ENCODE measurements at regions not wholly inside any gene's neighbourhood (a gene's known extent, or its start where the extent isn't known, plus 50 kb on each side); places are given as distances from the start of the nearest gene placed in this dataset.
A peak's percentile ranks its signal among the peaks of the same experiment; 100 is the strongest.
"Not testable (repeated sequence)": the region's sequence is repeated elsewhere in the genome, so short reads cannot be mapped to it uniquely, and the experiment has no call there.

DNA sequence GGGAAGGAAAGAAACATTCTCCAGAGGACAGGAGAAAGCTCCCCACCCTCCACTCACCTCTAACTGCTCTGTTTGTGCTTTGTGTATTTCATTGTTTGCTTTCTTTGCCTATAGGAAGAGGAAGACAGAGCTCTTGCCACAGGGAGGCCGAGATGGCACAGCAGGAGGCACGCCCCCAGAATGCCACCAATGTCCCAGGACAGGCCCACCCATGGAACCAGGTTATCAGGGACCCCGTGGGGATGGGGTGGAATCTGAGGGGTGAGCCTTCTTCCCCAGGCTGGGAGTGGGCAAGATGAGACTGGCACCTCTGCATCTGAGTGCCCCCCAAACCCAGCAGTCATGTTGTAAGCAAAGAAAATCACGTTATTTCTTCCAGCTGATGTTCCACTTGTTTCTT is 155.8 kb downstream of the TBC1D2B start:
- Mint-ChIP-seq H3K9me3 (no peaks in the 10 kb centered on the region), H3K27ac (no peak overlapping the region), H3K4me3 (no peak overlapping the region), H3K4me1 (no peaks in the 10 kb centered on the region), H3K27me3 (ENCODE audit: low read depth in 3 of 3) (peaks cover 0 to 4% (median 0%) of the 10 kb centered on the region in 3 donors), H3K36me3 (no peaks in the 10 kb centered on the region)
- no peak for DNase-seq

DNA sequence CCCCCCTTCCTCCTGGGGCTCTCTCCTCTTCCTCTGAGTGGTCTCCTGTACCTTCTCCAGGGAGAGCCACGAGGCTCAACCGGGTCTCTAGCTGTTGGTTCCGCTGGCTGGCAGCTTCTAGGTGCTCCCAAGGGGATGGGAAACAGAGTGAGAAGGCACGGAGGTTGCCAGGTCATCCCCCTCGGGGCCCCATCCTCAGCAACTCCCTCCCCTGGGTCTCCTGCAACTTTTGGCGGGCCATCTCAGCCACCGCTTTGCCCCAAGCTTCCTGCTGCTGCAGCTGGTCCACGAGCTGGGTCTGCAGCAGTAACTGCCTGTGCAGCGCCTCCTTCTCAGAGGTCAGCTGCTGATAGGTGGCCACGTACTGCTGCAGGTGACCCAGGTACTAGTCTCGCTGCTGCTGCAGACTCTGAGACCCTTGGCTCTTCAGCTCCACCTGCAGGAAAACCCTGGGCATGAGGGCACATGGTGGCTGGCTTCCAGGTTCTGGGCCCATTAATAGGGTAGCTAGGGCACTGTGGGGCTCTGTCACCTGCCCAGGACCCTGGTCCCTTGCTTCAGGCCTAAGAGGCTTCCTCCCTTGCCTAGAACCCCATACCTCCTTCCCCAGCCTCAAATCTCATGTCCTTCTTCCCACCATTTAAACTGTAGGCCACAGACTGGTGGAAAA is 160.4 kb downstream of the TBC1D2B start:
- H3K4me3 Mint-ChIP-seq; H3K27ac Mint-ChIP-seq; H3K9me3 Mint-ChIP-seq; H3K27me3 Mint-ChIP-seq (ENCODE audit: low read depth in 3 of 3); H3K4me1 Mint-ChIP-seq; DNase-seq; H3K36me3 Mint-ChIP-seq: not testable (repeated sequence)

- H3K27me3 Mint-ChIP-seq (ENCODE audit: low read depth in 3 of 3); H3K4me3 Mint-ChIP-seq; H3K36me3 Mint-ChIP-seq; H3K27ac Mint-ChIP-seq; H3K4me1 Mint-ChIP-seq; H3K9me3 Mint-ChIP-seq; DNase-seq: not testable (repeated sequence)
These were observed 161.6 kb downstream of the TBC1D2B start for GRCh38 chr15:77915961-77916330.

- Mint-ChIP-seq H3K4me3 (no peak overlapping the region), H3K27me3 (ENCODE audit: low read depth in 3 of 3) (peaks cover 2 to 7% (median 5%) of the 10 kb centered on the region in 3 donors), H3K9me3 (no peaks in the 10 kb centered on the region), H3K4me1 (no peaks in the 10 kb centered on the region), H3K27ac (no peak overlapping the region), H3K36me3 (no peaks in the 10 kb centered on the region)
- no peak for DNase-seq
These were observed 162.1 kb downstream of the TBC1D2B start for GRCh38 chr15:77915261-77915960.

DNA sequence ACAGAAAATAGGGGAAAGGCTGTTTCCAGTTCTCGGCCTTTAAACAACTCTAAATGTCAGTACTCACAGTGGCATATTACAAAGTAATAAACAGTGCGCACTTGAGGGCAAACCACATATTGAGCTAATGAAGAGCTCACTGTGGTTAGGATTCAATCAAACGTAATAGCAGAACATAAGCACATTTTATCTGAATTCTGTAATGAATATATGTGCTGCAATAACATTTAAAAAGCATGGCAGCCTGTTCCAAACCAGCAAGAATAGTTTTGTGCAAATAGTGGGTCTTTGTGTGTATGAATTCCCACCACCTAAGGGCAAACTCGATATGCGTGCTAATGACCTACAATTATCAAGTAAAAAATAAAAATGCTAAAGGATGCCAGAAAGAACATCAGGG is 163.0 kb downstream of the TBC1D2B start:
- not testable (repeated sequence) for H3K9me3 Mint-ChIP-seq; H3K4me1 Mint-ChIP-seq; H3K27me3 Mint-ChIP-seq (ENCODE audit: low read depth in 3 of 3); DNase-seq; H3K36me3 Mint-ChIP-seq; H3K27ac Mint-ChIP-seq; H3K4me3 Mint-ChIP-seq

- H3K27me3 Mint-ChIP-seq (ENCODE audit: low read depth in 3 of 3); H3K4me1 Mint-ChIP-seq; H3K9me3 Mint-ChIP-seq; H3K36me3 Mint-ChIP-seq: not testable (repeated sequence)
- peak overlapping the region; percentile 80 to 87 (median 85) for H3K4me3 Mint-ChIP-seq
- H3K27ac Mint-ChIP-seq: peak overlapping the region in 3 of 6 donors; percentile 35 to 63 (median 38)
- DNase-seq: peak; percentile 71 to 77 (median 72)
These were observed 167.2 kb downstream of the TBC1D2B start for GRCh38 chr15:77910030-77910911.

- H3K27ac Mint-ChIP-seq: no peak overlapping the region
- H3K36me3 Mint-ChIP-seq: no peaks in the 10 kb centered on the region
- DNase-seq: no peak
- H3K9me3 Mint-ChIP-seq: no peaks in the 10 kb centered on the region
- no peaks in the 10 kb centered on the region for H3K4me1 Mint-ChIP-seq
- H3K4me3 Mint-ChIP-seq: no peak overlapping the region
- H3K27me3 Mint-ChIP-seq (ENCODE audit: low read depth in 3 of 3): peaks cover 5 to 7% (median 6%) of the 10 kb centered on the region in 3 donors
These were observed 168.2 kb downstream of the TBC1D2B start for GRCh38 chr15:77909182-77909940.

DNA sequence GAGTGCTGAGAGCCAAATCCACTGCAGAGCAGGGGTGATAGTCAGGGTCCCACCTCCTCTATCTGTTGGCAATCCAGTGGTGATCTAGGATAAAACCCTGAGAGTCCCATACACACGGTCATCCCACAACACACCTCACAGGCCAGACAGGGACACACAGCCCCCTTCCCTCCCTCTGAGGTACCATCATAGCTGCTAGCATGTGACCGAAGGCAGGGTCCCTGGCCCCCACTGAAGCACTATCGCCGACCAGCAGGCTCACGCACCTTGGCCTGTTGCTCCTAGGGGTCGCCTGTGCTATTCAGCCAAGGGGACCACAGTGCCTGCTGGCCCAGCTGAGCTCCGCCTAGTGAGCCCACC is 168.8 kb downstream of the TBC1D2B start:
- not testable (repeated sequence) for H3K27ac Mint-ChIP-seq; H3K36me3 Mint-ChIP-seq; H3K4me3 Mint-ChIP-seq; H3K9me3 Mint-ChIP-seq; DNase-seq; H3K27me3 Mint-ChIP-seq (ENCODE audit: low read depth in 3 of 3); H3K4me1 Mint-ChIP-seq

DNA sequence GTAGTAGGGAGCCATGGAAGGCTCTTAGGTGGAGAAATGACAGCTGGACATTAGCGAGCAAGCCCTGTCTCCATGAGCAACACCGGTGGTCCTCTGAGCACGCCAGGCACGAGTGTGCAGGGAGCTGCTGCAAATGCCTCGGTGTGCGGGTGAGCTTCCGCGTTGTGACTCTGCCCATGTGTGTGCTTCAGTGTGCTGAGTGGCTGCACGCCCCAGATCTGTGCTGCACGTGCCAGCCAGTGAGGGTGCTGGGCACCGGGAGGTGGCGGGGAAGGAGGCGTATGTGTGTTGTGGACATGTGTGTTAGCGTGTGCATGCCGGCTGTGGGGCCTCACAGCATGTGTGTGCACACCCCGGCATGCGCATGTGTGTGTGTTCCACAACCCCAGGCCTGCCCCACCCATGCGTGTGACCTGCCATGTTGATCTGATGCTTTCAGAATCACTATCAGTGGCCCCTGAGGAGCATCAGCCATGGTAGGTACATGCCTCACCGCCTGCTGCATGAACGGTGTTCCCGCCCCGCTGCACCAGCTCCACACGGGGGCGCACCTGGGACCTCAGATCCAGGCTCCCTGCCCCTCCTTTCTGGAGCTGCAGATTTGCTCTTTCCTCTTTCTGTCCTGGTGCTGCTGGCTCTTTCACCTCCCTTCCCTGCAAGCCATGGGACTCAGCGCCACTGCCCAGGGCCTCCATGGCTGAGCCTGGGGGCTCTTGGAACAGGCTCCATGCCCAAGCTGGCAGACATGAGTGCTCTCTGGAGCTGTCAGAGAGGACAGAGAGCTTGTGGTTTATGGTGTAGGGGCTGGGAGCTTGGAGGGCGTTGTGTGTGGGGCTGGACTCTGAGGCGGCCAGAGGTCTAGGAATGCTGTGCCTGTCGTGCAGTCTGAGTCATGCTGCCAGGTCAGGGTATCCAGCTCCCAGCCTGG is 169.4 kb downstream of the TBC1D2B start:
- Mint-ChIP-seq H3K4me3 (no peak overlapping the region), H3K4me1 (no peaks in the 10 kb centered on the region), H3K36me3 (no peaks in the 10 kb centered on the region), H3K27ac (no peak overlapping the region), H3K9me3 (no peaks in the 10 kb centered on the region), H3K27me3 (ENCODE audit: low read depth in 3 of 3) (peaks cover 3 to 6% (median 3%) of the 10 kb centered on the region in 3 donors)
- DNase-seq: peak in 1 of 3 donors; percentile 9

GRCh38 chr15:77906062-77906990 is 171.2 kb downstream of the TBC1D2B start:
- peak overlapping the region in 1 of 6 donors; percentile 5 for H3K27ac Mint-ChIP-seq

GRCh38 chr15:77905301-77905920 is 172.1 kb downstream of the TBC1D2B start:
- H3K4me1 Mint-ChIP-seq: no peaks in the 10 kb centered on the region
- H3K27ac Mint-ChIP-seq: no peak overlapping the region

More at GRCh38 chr15:77906062-77906990, 171.2 kb downstream of the TBC1D2B start:
- not testable (repeated sequence) for DNase-seq; H3K4me1 Mint-ChIP-seq; H3K9me3 Mint-ChIP-seq; H3K4me3 Mint-ChIP-seq; H3K27me3 Mint-ChIP-seq (ENCODE audit: low read depth in 3 of 3); H3K36me3 Mint-ChIP-seq

DNA sequence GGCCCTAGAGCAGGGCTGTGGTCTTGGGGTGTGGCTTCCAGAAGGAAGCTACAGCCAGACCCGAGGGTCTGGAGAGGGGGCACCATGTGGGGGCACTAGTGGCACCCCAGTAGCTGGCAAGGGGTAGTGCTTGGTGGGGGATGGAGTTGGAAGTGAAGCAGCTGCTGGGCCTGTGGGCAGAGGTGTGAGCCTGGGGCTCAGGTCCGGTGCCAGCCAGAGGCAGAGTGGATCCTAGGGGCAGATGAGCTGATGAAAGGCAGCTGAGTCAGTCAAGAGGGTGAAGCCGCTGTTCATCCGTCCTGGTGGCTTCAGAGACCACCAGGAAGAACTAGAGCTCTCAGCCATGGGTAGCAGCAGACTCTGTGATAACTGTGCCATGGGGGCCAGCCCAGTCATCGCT is 172.6 kb downstream of the TBC1D2B start:
- no peak for DNase-seq
- no peaks in the 10 kb centered on the region for H3K4me1 Mint-ChIP-seq
- H3K27me3 Mint-ChIP-seq (ENCODE audit: low read depth in 3 of 3): peaks cover 0 to 4% (median 3%) of the 10 kb centered on the region in 3 donors
- H3K4me3 Mint-ChIP-seq: no peak overlapping the region
- no peaks in the 10 kb centered on the region for H3K9me3 Mint-ChIP-seq
- H3K27ac Mint-ChIP-seq: no peak overlapping the region
- no peaks in the 10 kb centered on the region for H3K36me3 Mint-ChIP-seq

More at GRCh38 chr15:77905301-77905920, 172.1 kb downstream of the TBC1D2B start:
- Mint-ChIP-seq H3K4me3 (no peak overlapping the region), H3K9me3 (no peaks in the 10 kb centered on the region), H3K36me3 (no peaks in the 10 kb centered on the region), H3K27me3 (ENCODE audit: low read depth in 3 of 3) (peaks cover 3 to 4% (median 3%) of the 10 kb centered on the region in 3 donors)
- DNase-seq: no peak
